HG03558 (cell line): ENCODE measurements at regions not wholly inside any gene's neighbourhood (a gene's known extent, or its start where the extent isn't known, plus 50 kb on each side); places are given as distances from the start of the nearest gene placed in this dataset.

Experiments
- ATAC-seq: cut with Tn5 transposase; IDR thresholded peaks from one replicate; pipeline ENCODE4 v1.9.1; 2021; ENCODE audit warnings: moderate number of reproducible peaks; ENCODE audit not compliant: unreplicated experiment; ENCODE audit errors: extremely low read depth

DNA sequence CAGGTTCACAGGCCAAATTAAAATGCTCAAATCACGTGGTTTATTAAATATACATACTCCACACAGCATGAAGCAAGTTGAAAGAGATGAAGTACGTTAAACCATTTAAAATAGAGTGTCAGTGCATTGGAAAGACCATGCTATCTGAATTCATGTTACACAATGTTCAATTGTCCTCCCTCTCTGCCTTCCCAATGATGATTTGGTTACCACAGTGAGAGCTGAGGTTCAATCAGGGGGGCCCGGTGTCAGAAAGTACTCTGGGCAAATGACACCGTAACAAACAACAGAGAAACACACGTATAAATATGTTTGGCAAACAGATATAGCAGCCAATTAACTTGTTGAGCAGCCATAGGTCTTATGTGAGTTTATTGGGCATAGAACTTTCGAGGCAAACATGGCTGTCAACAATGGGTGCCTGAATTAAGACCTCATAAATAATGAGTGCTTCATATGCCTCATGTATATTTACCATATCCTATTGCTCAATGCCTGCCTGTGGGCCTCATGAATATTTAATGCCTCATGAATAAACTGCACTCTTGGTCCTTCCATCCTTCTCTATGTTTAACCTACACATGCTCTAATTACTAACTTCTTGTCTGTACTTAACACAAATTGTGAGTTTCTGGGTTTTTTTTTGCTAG lies 641.5 kb downstream of the PLOD2 start:
- ATAC-seq, result no peak

DNA sequence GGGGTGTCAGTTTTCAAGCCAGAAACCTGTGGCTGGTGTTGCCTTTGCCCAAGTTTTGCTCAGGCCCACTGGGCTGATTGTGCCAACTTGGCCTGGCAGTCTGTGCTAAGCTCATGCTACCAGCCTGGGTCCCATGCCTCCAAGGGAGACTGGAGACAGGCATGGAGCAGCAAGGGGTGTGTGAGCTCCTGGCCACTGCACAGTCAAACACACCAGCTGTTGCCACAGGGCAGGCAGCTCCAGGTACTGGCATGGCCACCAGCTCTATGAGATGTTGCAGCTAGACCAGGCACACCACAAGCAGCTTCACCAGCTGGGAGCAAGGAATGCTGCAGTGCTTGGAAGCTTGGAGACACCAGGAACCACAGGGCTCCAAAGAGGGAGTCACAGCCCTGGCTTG lies 638.8 kb downstream of the PLOD2 start:
- ATAC-seq, result no peak

- ATAC-seq, result no peak
These were observed 637.9 kb downstream of the PLOD2 start for GRCh38 chr3:145522893-145523651.

DNA sequence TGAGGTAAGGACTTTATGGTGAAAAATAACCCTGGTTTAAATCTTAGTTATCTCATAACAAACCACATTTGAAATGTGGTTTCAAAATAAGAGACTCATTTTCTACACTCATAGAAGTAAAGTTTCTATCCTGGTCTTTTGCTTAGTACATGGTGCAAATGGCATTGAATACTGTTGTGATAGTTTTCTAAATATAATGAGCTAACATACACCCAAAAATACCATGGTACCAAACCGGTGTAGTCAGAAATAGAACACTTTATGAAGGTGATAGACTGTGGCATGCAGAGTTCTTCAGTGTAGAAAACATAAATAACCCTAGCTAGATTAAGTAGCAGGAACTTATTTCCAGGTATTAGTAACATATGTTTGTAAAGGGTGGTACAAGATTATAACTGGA lies 629.4 kb downstream of the PLOD2 start:
- ATAC-seq, result no peak

DNA sequence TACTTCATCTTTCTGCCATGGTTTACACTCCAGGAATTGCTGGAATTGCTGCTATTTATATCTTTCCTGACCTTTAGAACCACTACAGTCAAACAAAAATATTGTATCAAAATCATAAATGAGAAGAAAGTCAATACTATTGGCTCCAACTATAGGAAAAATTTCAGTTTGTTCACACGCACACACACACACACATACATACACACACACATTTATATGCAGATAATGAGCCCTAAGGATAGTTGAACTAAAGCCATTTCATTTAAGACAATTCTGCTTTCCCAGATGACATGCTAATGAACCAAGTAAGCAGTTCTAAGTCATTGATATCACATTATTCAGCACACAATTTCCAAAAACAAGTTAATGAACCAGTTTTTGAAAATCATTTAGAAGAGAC lies 627.3 kb downstream of the PLOD2 start:
- ATAC-seq, result no peak

DNA sequence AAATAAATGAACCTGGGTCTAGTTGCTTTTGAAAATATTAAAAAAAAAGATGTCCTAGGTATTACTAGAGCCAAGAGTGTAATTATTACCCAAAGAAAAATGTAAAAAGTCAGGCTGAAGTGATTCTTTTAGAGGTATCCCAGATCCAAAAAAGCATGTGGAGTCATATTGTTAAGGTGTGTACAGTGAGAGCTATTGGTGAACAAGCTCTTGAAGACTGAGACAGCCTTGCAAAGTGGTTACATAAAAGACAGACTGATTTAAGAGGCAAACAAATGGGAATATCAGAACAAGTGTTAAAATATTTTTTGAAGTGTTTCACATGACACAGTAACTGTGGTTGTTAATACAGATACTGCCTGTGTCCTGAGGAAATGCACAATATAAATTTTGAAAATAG lies 624.5 kb downstream of the PLOD2 start:
- ATAC-seq, result no peak

DNA sequence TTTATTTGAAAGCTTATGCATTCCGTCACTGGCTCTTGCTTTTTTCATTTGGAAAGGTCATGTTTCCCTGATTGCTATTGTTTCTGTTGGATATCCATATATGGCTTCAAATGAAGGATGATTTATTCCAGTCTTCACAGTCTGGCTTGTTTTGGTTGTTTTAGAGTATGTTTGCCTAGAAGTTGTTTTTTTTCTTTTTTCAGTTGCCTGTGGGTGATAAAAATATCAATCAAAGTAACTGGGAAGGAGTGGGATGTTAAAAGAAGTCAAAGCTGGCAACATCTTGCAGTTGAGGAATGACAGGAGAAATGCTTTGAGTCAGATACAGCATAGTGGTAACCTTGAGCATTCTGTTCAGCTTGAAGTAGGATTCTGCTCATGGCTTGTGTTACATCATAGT lies 610.5 kb downstream of the PLOD2 start:
- no peak for ATAC-seq

DNA sequence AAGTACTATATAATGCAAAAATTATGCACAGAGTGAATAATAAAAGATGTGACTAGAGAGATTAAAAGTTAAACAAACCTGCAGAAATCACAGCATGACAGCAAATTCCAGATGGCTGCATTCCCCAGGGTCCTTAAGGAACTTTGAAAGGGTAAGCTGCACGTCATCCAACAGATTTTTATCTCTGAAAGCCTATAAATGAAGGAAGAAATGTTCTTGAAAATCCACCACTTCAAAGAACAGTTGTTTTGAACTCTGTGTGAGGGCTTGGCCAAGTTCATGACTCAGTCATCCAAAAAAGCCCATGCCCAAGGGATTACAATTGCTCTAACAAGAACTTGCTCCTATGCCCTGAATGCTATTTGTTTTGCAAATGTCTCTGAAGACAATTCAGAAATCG lies 603.6 kb downstream of the PLOD2 start:
- no peak for ATAC-seq

GRCh38 chr3:145578471-145578870 lies 582.5 kb downstream of the PLOD2 start:
- ATAC-seq, result no peak

DNA sequence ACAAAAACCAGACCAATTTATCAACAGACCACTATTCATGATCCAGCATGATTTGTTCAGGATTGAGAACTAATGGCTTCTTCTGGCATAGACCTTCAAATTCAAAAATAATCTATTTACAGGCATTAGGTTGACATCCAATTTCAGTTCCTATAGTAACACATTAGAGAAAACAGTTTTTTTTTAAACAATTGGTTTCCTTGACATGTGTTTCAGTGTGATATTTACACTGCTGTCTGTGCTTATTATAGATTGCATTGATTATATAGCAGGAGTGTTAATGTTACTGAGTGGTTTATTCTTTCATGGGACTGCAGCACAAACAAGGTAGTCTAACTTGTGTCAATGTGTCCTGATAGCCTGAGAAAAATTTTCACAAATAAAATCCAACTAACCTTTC lies 579.3 kb downstream of the PLOD2 start:
- no peak for ATAC-seq

- ATAC-seq, result no peak
These were observed 556.1 kb downstream of the PLOD2 start for GRCh38 chr3:145604851-145605250.

GRCh38 chr3:145620002-145620401 lies 541.0 kb downstream of the PLOD2 start:
- ATAC-seq, result no peak

DNA sequence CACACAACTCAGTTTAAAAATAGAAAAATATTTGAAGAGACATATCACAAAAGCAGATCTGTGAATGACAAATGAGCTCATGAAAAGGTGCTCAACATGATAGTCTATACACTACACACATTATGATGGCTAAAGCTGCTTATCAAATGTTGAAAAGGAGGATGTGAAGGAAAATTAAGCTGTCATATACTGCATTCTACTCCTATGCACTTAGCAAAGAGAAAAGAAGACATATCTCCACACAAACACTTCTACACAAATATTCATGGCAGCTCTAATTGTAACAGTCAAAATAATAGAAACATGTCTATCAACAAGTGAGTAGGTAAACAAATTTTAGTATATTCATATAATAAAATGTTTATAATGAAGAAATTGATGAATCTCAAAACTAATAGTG lies 540.5 kb downstream of the PLOD2 start:
- ATAC-seq, result no peak

GRCh38 chr3:145623349-145623748 lies 537.6 kb downstream of the PLOD2 start:
- ATAC-seq, result no peak

DNA sequence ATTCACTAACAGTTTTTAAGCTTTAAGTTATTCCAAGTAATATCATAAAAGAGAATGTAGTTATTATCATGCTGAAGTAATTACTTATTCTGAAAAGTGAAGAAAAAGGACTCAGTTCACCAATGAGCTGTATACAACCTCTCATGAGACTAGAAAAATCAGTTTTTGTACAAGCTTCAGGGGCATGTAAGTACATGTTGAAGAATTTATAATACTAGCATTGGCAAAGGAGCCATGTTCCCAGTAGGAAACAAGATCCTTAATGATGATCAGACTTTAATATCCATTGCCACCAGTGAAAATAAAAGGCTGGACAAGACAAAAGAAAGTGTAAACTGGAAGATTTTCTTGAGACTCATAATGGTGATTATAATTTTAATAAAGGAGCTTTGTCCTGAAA lies 532.8 kb downstream of the PLOD2 start:
- ATAC-seq, result no peak

- ATAC-seq, result no peak
These were observed 523.9 kb downstream of the PLOD2 start for GRCh38 chr3:145637105-145637504.

DNA sequence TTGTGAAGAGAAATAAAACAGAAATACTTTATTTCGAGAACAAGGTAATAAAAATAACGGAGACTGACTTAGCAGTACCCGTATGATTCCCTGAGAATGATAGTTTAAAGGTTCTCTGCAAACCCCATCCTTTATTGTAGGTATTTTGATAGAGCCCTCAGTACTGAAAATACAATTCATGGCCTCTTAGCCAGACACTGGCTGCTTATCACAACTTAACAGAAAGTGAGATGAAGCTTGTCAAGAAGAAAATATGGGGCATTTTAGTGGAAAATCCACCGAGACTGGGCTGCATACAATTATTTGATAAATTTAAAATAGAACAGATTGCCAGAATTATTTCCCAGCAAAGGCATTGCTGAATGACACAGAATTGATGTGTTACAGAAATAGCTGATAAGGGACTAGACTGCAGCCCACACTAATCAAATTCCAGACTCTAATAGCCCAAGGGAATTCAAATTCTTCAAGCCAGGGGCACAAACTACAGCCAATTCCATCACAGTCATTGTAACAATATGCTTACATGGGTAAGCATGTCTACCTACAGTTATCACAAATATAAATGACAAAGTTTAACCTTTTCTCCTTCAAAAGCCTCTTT lies 521.9 kb downstream of the PLOD2 start:
- no peak for ATAC-seq

GRCh38 chr3:145639875-145640274 lies 521.1 kb downstream of the PLOD2 start:
- no peak for ATAC-seq

DNA sequence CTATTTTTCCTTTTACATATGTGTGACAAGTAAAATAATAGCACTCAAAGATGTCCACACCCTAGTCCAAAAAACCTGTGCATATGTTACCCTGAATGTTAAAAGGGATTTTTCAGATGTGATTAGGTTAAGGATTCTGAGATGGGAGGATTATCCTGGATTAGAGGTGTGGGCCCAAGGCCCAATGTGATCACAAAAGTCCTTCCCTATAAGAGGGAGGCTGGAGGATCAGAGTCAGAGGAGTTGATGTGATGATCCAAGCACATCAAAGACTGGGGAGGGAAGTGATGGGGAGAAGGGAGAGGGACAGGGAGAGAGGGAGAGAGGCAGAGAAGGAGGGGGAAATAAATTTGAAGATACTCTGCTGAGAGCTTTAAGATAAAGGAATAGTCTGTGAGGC lies 512.6 kb downstream of the PLOD2 start:
- no peak for ATAC-seq

- ATAC-seq, result no peak
These were observed 511.6 kb downstream of the PLOD2 start for GRCh38 chr3:145649368-145649887.

DNA sequence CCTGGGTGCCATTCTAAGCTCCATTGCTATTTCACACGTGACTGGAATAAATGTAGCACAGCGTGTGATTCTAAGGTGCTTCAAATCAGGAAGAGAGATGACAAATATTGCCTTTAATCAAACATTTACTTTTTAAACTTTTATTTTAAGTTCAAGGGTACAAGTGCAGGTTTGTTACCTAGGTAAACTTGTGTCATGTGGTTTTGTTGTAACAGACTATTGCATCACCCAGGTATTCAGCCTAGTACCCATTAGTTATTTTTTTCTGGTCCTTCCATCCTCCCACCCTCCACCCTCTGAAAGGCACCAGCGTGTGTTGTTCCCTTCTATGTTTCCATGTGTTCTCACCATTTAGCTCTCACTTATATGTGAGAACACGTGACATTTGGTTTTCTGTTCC lies 510.8 kb downstream of the PLOD2 start:
- ATAC-seq, result no peak
